SK-N-SH treated with all-trans-retinoic acid at 6 μM for 48 hours (cell line): ENCODE measurements at regions not wholly inside any gene's neighbourhood (a gene's known extent, or its start where the extent isn't known, plus 50 kb on each side); places are given as distances from the start of the nearest gene placed in this dataset.

Experiments
- ATAC-seq: fragments of 200-7000 bp; cut with Tn5 transposase; 3 replicates; pipeline ENCODE4 v1.9.1; 2020; ENCODE audit warnings: mild to moderate bottlenecking, moderate library complexity
- BACH2 ChIP-seq: fragments of 250-450 bp; sonication (Bioruptor Pico); IDR thresholded peaks from 2 replicates; pipeline ENCODE4 v1.9.0; 2021; ENCODE audit warnings: mild to moderate bottlenecking, borderline replicate concordance
- CREB5 ChIP-seq: fragments of 250-450 bp; sonication (Bioruptor Pico); IDR thresholded peaks from 2 replicates; pipeline ENCODE4 v1.5.1; 2020; ENCODE audit warnings: low read depth, mild to moderate bottlenecking, moderate library complexity
- CSDC2 ChIP-seq: fragments of 250-450 bp; sonication (Bioruptor Pico); IDR thresholded peaks from 2 replicates; pipeline ENCODE4 v1.5.0; 2020; ENCODE audit warnings: mild to moderate bottlenecking, moderate library complexity
- CSRNP3 ChIP-seq: fragments of 250-450 bp; sonication (Bioruptor Pico); IDR thresholded peaks from 2 replicates; pipeline ENCODE4 v1.5.1; 2021; ENCODE audit warnings: mild to moderate bottlenecking, moderate library complexity
- GLIS3 ChIP-seq: fragments of 250-450 bp; sonication (Bioruptor Pico); IDR thresholded peaks from 2 replicates; pipeline ENCODE4 v1.5.0; 2020; ENCODE audit warnings: mild to moderate bottlenecking, moderate library complexity
- OSR1 ChIP-seq: fragments of 250-450 bp; sonication (Bioruptor Pico); IDR thresholded peaks from 2 replicates; pipeline ENCODE4 v1.8.0; 2022; ENCODE audit warnings: moderate library complexity, mild to moderate bottlenecking, inconsistent platforms
- PATZ1 ChIP-seq: fragments of 250-450 bp; sonication (Bioruptor Pico); IDR thresholded peaks from 2 replicates; pipeline ENCODE4 v1.8.0; 2020; ENCODE audit warnings: mild to moderate bottlenecking, moderate library complexity, borderline replicate concordance
- POU6F1 ChIP-seq: fragments of 250-450 bp; sonication (Bioruptor Pico); IDR thresholded peaks from 2 replicates; pipeline ENCODE4 v1.8.0; 2021; ENCODE audit warnings: low read depth, mild to moderate bottlenecking, moderate library complexity, borderline replicate concordance
- PPARA ChIP-seq: fragments of 250-450 bp; sonication (Bioruptor Pico); IDR thresholded peaks from 2 replicates; pipeline ENCODE4 v1.5.0; 2020; ENCODE audit warnings: mild to moderate bottlenecking, borderline replicate concordance
- RARB ChIP-seq: fragments of 250-450 bp; sonication (Bioruptor Pico); IDR thresholded peaks from 2 replicates; pipeline ENCODE4 v1.8.0; 2021; ENCODE audit warnings: mild to moderate bottlenecking, moderate library complexity
- TOX ChIP-seq: fragments of 250-450 bp; sonication (Bioruptor Pico); IDR thresholded peaks from 2 replicates; pipeline ENCODE4 v1.8.0; 2021; ENCODE audit warnings: mild to moderate bottlenecking, moderate library complexity, borderline replicate concordance
- TSHZ2 ChIP-seq: fragments of 250-450 bp; sonication (Bioruptor Pico); IDR thresholded peaks from 2 replicates; pipeline ENCODE4 v1.5.0; 2020; ENCODE audit warnings: mild to moderate bottlenecking, moderate library complexity
- ZC3H10 ChIP-seq: fragments of 250-450 bp; sonication (Bioruptor Pico); IDR thresholded peaks from 2 replicates; pipeline ENCODE4 v1.5.1; 2021; ENCODE audit warnings: mild to moderate bottlenecking, moderate library complexity
- ZFP3 ChIP-seq: fragments of 250-450 bp; sonication (Bioruptor Pico); IDR thresholded peaks from 2 replicates; pipeline ENCODE4 v1.5.0; 2020; ENCODE audit warnings: mild to moderate bottlenecking, moderate library complexity
- ZFP30 ChIP-seq: fragments of 450-650 bp; formaldehyde crosslinking; IDR thresholded peaks from 2 replicates; pipeline ENCODE4 v1.5.0; 2022; ENCODE audit warnings: mild to moderate bottlenecking, moderate library complexity
- ZNF70 ChIP-seq: fragments of 450-650 bp; formaldehyde crosslinking; IDR thresholded peaks from 2 replicates; pipeline ENCODE4 v1.5.0; 2020; ENCODE audit warnings: mild to moderate bottlenecking, moderate library complexity
- ZNF8 ChIP-seq: fragments of 450-650 bp; formaldehyde crosslinking; IDR thresholded peaks from 2 replicates; pipeline ENCODE4 v1.5.0; 2020; ENCODE audit warnings: mild to moderate bottlenecking, moderate library complexity

GRCh38 chr5:74116984-74117383, 491.0 kb downstream of the ARHGEF28 start (continued):
- TF ChIP-seq PATZ1 (CRISPR knock-in tag) (no peak), BACH2 (CRISPR knock-in tag) (no peak), GLIS3 (CRISPR knock-in tag) (no peak), OSR1 (CRISPR knock-in tag) (no peak), PPARA (CRISPR knock-in tag) (no peak), ZFP3 (no peak), TOX (no peak), ZNF8 (CRISPR knock-in tag) (no peak), TSHZ2 (no peak)
- TF ChIP-seq, all 23 proteins: peak for 0

GRCh38 chr5:74116266-74116665, 490.3 kb downstream of the ARHGEF28 start:
- ATAC-seq = no peak
- TF ChIP-seq ZC3H10 = no peak
- TF ChIP-seq RARB (CRISPR knock-in tag) = no peak
- no peak for TF ChIP-seq POU6F1 (CRISPR knock-in tag)
- no peak for TF ChIP-seq CREB5 (CRISPR knock-in tag)
- no peak for TF ChIP-seq ZNF70 (CRISPR knock-in tag)
- no peak for TF ChIP-seq TOX
- no peak for TF ChIP-seq GLIS3 (CRISPR knock-in tag)
- no peak for TF ChIP-seq PATZ1 (CRISPR knock-in tag)
- TF ChIP-seq CSDC2 (CRISPR knock-in tag) = no peak
- TF ChIP-seq BACH2 (CRISPR knock-in tag) = no peak
- no peak for TF ChIP-seq CSRNP3 (CRISPR knock-in tag)
- TF ChIP-seq PPARA (CRISPR knock-in tag) = no peak
- TF ChIP-seq ZFP30 (CRISPR knock-in tag) = no peak
- no peak for TF ChIP-seq TSHZ2
